HG02763 (cell line): ENCODE measurements at regions not wholly inside any gene's neighbourhood (a gene's known extent, or its start where the extent isn't known, plus 50 kb on each side); places are given as distances from the start of the nearest gene placed in this dataset.
"Not testable (repeated sequence)": the region's sequence is repeated elsewhere in the genome, so short reads cannot be mapped to it uniquely, and the experiment has no call there.

Source experiments
- ATAC-seq: cut with Tn5 transposase; IDR thresholded peaks from one replicate; pipeline ENCODE4 v1.9.1; 2021; ENCODE audit warnings: mild to moderate bottlenecking, moderate library complexity; ENCODE audit not compliant: unreplicated experiment

DNA sequence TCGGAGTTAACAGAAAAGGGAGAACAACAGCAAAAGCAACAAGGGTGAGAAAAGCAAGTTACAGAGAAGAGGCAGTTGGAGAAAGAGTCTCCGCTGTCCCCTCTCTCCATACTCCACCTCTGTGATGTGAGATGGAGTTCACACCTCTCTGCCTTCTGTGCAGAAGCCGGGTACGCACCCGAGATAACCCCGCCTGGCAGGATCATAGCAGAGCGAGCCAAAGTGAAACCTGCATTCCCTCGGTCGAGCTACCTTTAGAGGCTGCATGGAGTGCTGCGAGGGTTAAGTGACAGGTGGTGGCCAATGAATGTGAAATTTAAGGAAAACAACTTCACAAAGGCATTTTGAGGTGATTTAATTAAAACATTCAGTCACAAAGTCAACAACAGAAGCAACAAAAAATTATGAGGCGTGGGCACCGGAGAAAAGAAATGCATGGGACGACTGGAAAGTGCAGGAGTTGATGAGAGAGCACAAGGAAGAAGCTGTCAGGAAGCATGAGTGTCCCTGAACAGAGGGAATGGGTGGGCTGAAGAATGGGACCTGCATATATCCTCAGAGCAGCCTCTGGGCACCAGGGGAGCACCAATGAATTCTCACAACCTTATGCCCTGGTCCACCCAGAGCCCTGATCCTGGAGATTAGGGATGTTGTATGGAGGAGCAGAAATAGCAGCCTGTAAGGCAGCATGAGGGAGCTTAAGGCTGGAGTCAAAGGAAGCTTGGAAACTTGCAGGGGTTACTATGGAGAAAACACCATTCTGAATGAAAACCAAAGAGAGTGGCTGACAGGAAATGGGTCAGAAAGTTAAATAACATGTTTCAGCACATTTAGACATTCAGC is 208.3 kb downstream of the EMP1 start:
- ATAC-seq: no peak

- ATAC-seq: no peak
Measured at GRCh38 chr12:13404111-13404628, 207.6 kb downstream of the EMP1 start.

- ATAC-seq: not testable (repeated sequence)
Measured at GRCh38 chr12:13391375-13391774, 194.8 kb downstream of the EMP1 start.

DNA sequence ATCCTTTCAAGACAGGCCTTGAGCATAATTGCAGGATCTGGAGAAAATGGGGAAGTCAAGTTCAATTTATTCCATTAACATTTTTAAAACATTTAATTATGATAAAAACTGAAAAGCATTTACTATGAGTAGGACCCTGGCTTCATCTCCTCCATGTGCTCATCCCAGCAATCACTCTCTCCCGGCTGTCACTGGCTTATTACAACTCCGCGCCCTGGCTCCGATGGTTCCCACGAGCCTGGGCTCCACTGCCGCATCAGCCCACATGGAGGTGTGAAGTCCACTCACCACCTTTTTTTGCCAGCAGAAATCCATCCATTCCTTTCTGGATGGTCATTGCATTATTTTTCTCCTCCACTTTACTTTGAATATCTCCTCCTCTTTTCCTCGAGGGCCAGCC is 194.4 kb downstream of the EMP1 start:
- no peak for ATAC-seq

DNA sequence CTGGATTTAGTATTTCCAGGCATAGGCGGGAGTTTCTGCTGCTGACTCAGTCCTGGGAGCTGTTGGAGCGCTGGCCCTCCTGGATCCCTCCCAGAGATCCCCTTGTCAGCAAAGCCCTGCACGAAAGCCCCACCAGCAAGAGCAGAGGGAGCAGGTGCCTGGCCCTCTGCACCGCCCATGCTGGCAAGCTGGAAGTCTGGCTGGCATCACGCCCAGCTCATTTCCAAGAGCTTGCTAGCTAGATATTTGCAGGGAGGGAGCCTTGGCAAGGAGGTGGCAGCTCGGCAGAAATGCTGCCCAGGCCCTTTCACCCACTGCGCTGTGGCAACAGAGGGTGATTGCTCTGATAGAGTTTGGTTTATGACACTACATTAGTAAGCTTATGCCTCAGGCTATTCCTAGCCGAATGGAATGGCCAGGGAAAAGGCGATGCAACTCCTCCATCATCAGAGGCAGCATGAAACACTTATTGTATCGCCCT is 193.9 kb downstream of the EMP1 start:
- ATAC-seq: no peak

- no peak for ATAC-seq
Measured at GRCh38 chr12:13387101-13387500, 190.6 kb downstream of the EMP1 start.

- no peak for ATAC-seq
Measured at GRCh38 chr12:13386323-13387039, 190.0 kb downstream of the EMP1 start.

- ATAC-seq: no peak
Measured at GRCh38 chr12:13383379-13383778, 186.9 kb downstream of the EMP1 start.

GRCh38 chr12:13380297-13380696 is 183.8 kb downstream of the EMP1 start:
- no peak for ATAC-seq

DNA sequence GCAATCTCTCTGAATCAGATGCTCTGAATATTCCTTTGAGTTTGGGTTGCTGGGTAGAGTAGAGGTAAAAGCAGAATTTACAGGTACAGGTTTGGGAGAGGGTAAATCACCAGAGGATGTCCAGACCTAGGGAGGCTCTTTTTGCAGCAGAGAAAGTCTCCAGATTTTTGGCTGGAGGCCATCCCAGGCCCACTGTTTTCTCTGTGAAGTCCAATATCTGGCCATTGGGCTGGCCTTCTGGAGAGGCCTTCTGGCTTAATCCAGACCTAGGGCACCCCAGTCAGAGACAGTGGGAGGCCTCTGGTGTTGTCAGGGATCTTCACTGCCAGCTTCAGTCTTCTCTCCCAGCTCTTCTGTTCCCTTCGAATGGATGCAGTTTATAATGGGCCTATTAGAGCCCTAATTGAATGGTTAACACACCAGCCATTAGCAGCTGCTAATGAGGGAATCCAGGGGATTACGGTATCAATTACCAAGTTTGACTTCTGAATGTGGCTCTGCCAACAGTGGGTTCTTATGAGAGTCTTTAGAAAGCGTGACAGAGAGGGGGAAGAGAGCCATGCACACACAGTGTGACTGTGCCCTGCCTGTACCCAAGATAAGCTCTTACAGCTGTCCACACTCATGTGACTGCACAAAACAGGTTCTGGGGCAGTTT is 183.1 kb downstream of the EMP1 start:
- no peak for ATAC-seq

- ATAC-seq: no peak
Measured at GRCh38 chr12:13377698-13378097, 181.2 kb downstream of the EMP1 start.

- ATAC-seq: no peak
Measured at GRCh38 chr12:13376610-13377373, 180.3 kb downstream of the EMP1 start.

DNA sequence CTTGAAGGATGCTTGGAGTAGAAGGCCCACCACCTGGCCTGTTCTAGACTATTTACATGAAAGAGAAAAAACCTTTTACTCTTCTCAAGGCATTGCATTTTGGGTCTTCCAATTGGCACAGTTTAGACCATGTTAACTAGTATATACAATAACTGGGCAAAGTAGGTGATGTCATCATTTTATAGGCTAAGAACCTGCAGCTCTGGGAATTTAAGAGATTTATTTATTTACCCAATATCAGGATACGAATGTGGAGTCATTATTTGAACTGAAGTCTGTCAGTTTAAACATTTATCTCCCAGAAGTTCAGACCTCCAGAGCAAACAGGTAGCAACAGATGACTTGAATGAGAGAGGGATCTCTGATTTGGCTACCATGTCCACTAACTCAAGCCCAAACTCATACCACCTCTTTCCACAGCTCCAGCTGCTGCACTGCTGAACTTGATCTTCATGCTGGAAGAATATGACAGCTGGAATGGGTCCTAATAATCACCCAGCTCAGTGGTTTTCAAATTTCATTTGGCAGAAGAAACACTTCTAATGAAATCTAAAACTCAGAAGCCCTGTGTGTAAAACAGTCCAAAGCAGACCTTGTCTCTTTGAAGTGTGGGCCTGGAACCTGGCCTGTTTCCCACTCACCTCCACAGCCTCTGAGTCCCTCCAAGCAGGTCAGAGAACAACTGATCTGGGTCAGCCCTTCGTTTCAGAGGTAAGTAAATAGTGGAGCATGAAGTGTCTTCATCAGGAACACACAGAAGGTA is 179.2 kb downstream of the EMP1 start:
- no peak for ATAC-seq

DNA sequence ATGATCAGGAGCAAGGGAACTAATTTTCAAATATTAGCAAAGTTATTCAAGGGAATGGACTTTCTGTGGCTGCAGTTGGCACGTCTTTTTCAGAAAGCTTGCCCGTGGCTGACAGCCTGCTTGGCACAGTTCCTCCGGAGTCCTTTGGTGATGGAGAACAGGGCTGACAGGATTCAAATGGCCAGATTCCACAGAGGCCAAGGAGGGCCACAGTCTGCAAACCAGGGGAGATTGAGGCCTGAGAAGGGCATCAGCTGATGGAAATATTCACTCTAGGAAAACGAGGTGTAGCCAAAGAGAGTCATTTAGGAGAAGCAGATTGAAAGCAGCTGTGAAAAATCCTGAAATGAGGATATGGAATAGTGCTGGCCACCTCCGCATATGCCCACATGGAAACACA is 178.3 kb downstream of the EMP1 start:
- no peak for ATAC-seq

- ATAC-seq: no peak
Measured at GRCh38 chr12:13373803-13374202, 177.3 kb downstream of the EMP1 start.

DNA sequence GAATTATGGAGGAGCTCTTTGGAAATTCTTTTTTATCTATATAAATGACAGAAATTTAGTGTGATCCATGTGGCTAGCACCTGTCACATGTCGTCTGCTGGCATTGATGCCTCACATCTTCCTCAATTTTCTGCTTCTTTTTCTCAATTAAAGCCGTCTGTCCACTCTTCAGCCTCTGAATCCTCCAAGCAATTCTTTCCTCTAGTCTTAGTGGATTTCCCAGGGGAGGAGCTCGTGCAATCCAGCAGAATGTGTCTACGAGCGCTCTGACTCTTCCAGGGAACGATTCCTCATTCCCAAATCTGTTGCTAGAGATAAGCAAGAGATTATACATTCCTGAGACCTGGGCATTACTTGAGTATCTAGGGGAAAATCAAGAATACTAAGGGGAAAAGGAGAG is 176.6 kb downstream of the EMP1 start:
- no peak for ATAC-seq

DNA sequence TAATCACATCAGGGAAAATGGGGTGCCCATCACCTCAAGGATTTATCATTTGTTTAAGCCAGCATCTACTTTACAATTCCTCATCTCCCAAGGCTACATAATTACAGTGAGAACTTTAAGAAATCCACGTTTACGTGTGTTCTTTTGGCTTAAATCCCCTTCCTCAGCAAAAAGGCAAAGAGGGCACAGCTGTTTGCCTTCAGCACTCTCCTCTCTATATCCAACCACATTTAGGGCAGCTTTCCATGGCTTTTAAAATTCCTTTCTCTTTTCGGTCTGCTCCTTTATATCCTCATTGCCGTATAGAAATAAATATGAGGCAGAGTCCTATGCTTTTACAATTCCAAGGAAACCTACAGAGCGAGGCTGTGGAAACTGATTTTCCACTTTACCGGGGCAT is 175.9 kb downstream of the EMP1 start:
- no peak for ATAC-seq

DNA sequence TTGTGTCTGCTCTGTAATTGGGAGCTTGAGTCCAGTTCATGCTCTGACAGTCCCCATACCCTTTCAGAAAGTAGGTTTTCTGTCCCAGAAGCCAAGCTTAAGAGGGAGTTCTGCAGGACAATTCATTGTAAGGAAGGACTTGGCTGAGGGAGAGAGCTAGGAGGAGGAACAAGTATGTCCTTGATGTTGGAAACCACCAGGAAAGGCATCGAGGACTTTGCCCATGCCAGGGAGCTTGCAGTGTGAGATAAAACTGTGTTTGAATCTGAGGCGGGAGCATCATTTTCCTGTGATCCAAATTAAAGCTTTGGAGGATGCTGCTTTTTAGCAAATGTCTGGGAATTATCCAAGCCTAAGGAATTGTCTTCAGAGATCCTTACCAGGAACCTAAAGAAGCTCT is 175.3 kb downstream of the EMP1 start:
- ATAC-seq: no peak

- no peak for ATAC-seq
Measured at GRCh38 chr12:13371367-13371766, 174.8 kb downstream of the EMP1 start.

GRCh38 chr12:13369474-13370056 is 173.0 kb downstream of the EMP1 start:
- no peak for ATAC-seq
